Ishikawa (cell line): ENCODE measurements at regions not wholly inside any gene's neighbourhood (a gene's known extent, or its start where the extent isn't known, plus 50 kb on each side); places are given as distances from the start of the nearest gene placed in this dataset.

ENCODE experiments used
- CEBPB ChIP-seq: IDR thresholded peaks from 2 replicates; pipeline ENCODE4 v1.6.1; 2012
- CREB1 ChIP-seq: IDR thresholded peaks from 2 replicates; pipeline ENCODE4 v1.6.1; 2012; ENCODE audit warnings: low read depth
- EGR1 ChIP-seq: IDR thresholded peaks from 2 replicates; pipeline ENCODE4 v1.6.1; 2012
- EP300 ChIP-seq: IDR thresholded peaks from 2 replicates; pipeline ENCODE4 v1.6.1; 2012; ENCODE audit warnings: borderline replicate concordance
- FOXM1 ChIP-seq: IDR thresholded peaks from 2 replicates; pipeline ENCODE4 v1.6.1; 2012; ENCODE audit warnings: low read depth, borderline replicate concordance
- MAX ChIP-seq: IDR thresholded peaks from 2 replicates; pipeline ENCODE4 v1.6.1; 2012
- NFIC ChIP-seq: IDR thresholded peaks from 2 replicates; pipeline ENCODE4 v1.6.1; 2012
- RAD21 ChIP-seq: IDR thresholded peaks from 2 replicates; pipeline ENCODE4 v1.6.1; 2012; ENCODE audit warnings: low read depth
- REST ChIP-seq: IDR thresholded peaks from 2 replicates; pipeline ENCODE4 v1.6.1; 2012; ENCODE audit warnings: low read depth, mild to moderate bottlenecking
- TAF1 ChIP-seq: IDR thresholded peaks from 2 replicates; pipeline ENCODE4 v1.6.1; 2012; ENCODE audit warnings: low read depth, mild to moderate bottlenecking
- TCF12 ChIP-seq: IDR thresholded peaks from 2 replicates; pipeline ENCODE4 v1.6.1; 2012; ENCODE audit warnings: low read depth
- TEAD4 ChIP-seq: IDR thresholded peaks from 2 replicates; pipeline ENCODE4 v1.6.1; 2012
- USF1 ChIP-seq: IDR thresholded peaks from 2 replicates; pipeline ENCODE4 v1.6.1; 2012
- YY1 ChIP-seq: IDR thresholded peaks from 2 replicates; pipeline ENCODE4 v1.6.1; 2012; ENCODE audit warnings: low read depth
- ZBTB7A ChIP-seq: IDR thresholded peaks from 2 replicates; pipeline ENCODE4 v1.6.1; 2012; ENCODE audit warnings: low read depth

GRCh38 chr2:59077026-59077725 is 836.1 kb upstream of the FANCL start:
- no peak for TF ChIP-seq RAD21

GRCh38 chr2:59076079-59076619 is 835.0 kb upstream of the FANCL start:
- no peak for TF ChIP-seq ZBTB7A
- TF ChIP-seq NFIC: no peak
- no peak for TF ChIP-seq RAD21
- no peak for TF ChIP-seq TEAD4
- TF ChIP-seq CREB1: no peak
- no peak for TF ChIP-seq MAX
- TF ChIP-seq TCF12: no peak
- no peak for TF ChIP-seq EGR1
- no peak for TF ChIP-seq EP300

- no peak for TF ChIP-seq NFIC
These were observed 832.9 kb upstream of the FANCL start for GRCh38 chr2:59074071-59074470.

- TF ChIP-seq REST (no peak), CEBPB (no peak), YY1 (no peak), NFIC (no peak), EP300 (no peak), TEAD4 (no peak), MAX (no peak), TCF12 (no peak), RAD21 (no peak), TAF1 (no peak), ZBTB7A (no peak), CREB1 (no peak), USF1 (no peak), EGR1 (no peak), FOXM1 (no peak)
These were observed 832.2 kb upstream of the FANCL start for GRCh38 chr2:59073286-59073685.

- TF ChIP-seq CEBPB: no peak
- TF ChIP-seq FOXM1: no peak
- no peak for TF ChIP-seq EP300
- TF ChIP-seq EGR1: no peak
- no peak for TF ChIP-seq MAX
- TF ChIP-seq CREB1: no peak
- TF ChIP-seq YY1: no peak
- TF ChIP-seq TEAD4: no peak
- TF ChIP-seq USF1: no peak
- TF ChIP-seq REST: no peak
- no peak for TF ChIP-seq ZBTB7A
These were observed 827.1 kb upstream of the FANCL start for GRCh38 chr2:59068255-59068654.

GRCh38 chr2:59066787-59067399 is 825.8 kb upstream of the FANCL start:
- no peak for TF ChIP-seq EP300
- no peak for TF ChIP-seq ZBTB7A
- TF ChIP-seq TCF12: no peak
- no peak for TF ChIP-seq MAX
- TF ChIP-seq USF1: no peak
- no peak for TF ChIP-seq NFIC
- no peak for TF ChIP-seq CEBPB
- TF ChIP-seq RAD21: no peak
- no peak for TF ChIP-seq YY1
- no peak for TF ChIP-seq FOXM1
- no peak for TF ChIP-seq CREB1
- TF ChIP-seq EGR1: no peak
- TF ChIP-seq REST: no peak
